Gastroesophageal sphincter (tissue), 4 donors: ENCODE measurements at regions not wholly inside any gene's neighbourhood (a gene's known extent, or its start where the extent isn't known, plus 50 kb on each side); places are given as distances from the start of the nearest gene placed in this dataset.

Source experiments
- ATAC-seq: fragments of 150-250 bp; one replicate; pipeline ENCODE4 v1.9.1; 2016; ENCODE audit warnings: mild to moderate bottlenecking, moderate library complexity
- H3K27ac ChIP-seq, 4 donors: fragments of 200-600 bp; sonication (generic) in 3 of 4; 1 replicate in 3 of 4; 2 replicates in 1 of 4; pipeline ENCODE4 v1.5.1; 2016 to 2019
- H3K27me3 ChIP-seq: fragments of 200-600 bp; sonication (generic); one replicate; pipeline ENCODE4 v1.5.1; 2019
- H3K36me3 ChIP-seq, 2 donors: fragments of 200-600 bp; sonication (generic); one replicate each; pipeline ENCODE4 v1.5.1; 2019; ENCODE audit warnings: control low read depth in 1 of 2
- H3K4me1 ChIP-seq, 3 donors: fragments of 200-600 bp; sonication (generic); 1 replicate in 2 of 3; 2 replicates in 1 of 3; pipeline ENCODE4 v1.5.1; 2016 to 2019; ENCODE audit warnings: control low read depth in 2 of 3
- H3K4me3 ChIP-seq, 2 donors: fragments of 200-600 bp; sonication (generic); one replicate each; pipeline ENCODE4 v1.5.1; 2019; ENCODE audit warnings: mild to moderate bottlenecking in 1 of 2, moderate library complexity in 1 of 2
- H3K9me3 ChIP-seq, 3 donors: fragments of 200-600 bp; sonication (generic); one replicate each; pipeline ENCODE4 v1.5.1; 2017 to 2019; ENCODE audit warnings: control low read depth in 2 of 3
- EP300 ChIP-seq: sonication (generic); formaldehyde crosslinking; IDR thresholded peaks from one replicate; pipeline ENCODE4 v1.6.1; 2017; ENCODE audit warnings: antibody characterized with exemption, mild to moderate bottlenecking
- POLR2A ChIP-seq, 2 donors: fragments of 450-650 bp; IDR thresholded peaks; one replicate each; pipeline ENCODE4 v1.6.1; 2017; ENCODE audit warnings: antibody characterized with exemption in 2 of 2, mild to moderate bottlenecking in 2 of 2, moderate library complexity in 1 of 2
- POLR2AphosphoS5 ChIP-seq: sonication (generic); formaldehyde crosslinking; IDR thresholded peaks from one replicate; pipeline ENCODE4 v1.6.1; 2017; ENCODE audit warnings: antibody characterized with exemption
- WGBS, 2 donors: methylation state at CpG; one replicate each; pipeline ENCODE4 v1.1.5; 2018; ENCODE audit warnings: low coverage in 1 of 2; 5-methylcytosine and 5-hydroxymethylcytosine counted together
- TF ChIP-seq, protein P1 (sequence below), 4 experiments: fragments of 200-600 bp in 2 of 4; fragments of 450-650 bp in 2 of 4; sonication (generic) in 1 of 4; IDR thresholded peaks; one replicate each; pipeline ENCODE4 v1.5.1; 2017 to 2019; ENCODE audit warnings: antibody characterized with exemption in 4 of 4, mild to moderate bottlenecking in 2 of 4, moderate library complexity in 2 of 4

DNA sequence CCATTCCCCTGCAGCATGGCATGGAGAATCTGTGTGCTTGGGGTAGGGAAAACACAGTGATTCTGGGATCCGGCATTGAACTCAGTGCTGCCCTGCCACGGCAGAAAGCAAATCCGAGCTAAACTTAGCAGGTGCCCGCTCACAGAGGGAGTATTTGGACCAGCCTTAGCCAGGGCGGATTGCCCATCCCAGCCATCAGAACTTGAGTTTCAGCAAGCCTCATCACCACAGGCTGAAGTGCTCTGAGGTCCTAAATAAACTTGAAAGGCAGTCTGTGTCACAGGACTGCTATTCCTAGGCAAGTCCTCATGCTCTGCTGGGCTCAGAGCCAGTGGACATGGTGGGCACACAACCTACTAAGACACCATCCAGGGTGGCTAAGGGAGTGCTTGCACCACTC, 86.2 kb upstream of the YPEL5 start:
- TF ChIP-seq EP300: no peak
- TF ChIP-seq POLR2A (IDR thresholded peaks at IDR 0.05): no peak
- TF ChIP-seq, protein P1, sequence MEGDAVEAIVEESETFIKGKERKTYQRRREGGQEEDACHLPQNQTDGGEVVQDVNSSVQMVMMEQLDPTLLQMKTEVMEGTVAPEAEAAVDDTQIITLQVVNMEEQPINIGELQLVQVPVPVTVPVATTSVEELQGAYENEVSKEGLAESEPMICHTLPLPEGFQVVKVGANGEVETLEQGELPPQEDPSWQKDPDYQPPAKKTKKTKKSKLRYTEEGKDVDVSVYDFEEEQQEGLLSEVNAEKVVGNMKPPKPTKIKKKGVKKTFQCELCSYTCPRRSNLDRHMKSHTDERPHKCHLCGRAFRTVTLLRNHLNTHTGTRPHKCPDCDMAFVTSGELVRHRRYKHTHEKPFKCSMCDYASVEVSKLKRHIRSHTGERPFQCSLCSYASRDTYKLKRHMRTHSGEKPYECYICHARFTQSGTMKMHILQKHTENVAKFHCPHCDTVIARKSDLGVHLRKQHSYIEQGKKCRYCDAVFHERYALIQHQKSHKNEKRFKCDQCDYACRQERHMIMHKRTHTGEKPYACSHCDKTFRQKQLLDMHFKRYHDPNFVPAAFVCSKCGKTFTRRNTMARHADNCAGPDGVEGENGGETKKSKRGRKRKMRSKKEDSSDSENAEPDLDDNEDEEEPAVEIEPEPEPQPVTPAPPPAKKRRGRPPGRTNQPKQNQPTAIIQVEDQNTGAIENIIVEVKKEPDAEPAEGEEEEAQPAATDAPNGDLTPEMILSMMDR (IDR thresholded peaks at IDR 0.05): no peak
- TF ChIP-seq POLR2AphosphoS5: no peak
- WGBS, 2 donors: 73% methylated on average over 2 of the region's 5 CpGs; no CpG with 5 or more reads in 1 of the 2 donors
- no peak for ATAC-seq

DNA sequence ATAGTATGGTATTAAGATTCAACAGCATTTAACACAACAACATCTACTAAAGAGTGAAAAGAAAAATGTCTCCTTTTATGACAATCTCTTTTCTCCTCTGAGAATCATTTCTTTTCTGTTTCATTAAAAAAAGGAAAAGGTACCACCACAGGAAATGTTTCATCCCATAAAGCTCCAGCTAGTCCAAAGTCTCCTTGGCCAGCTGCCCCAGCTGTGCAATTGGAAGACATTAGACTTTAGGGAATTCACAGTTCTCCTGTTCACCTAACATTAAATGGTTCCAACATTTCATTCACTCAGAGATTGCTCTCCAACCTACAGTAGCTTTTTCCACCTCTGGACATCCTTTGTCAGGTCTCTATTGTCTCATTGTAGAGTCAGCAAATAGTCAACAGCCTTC, 78.7 kb upstream of the YPEL5 start:
- Histone ChIP-seq H3K4me3 (no peak overlapping the region), H3K9me3 (peaks cover 0 to 18% (median 0%) of the 10 kb centered on the region in 3 donors), H3K27ac (no peak overlapping the region), H3K4me1 (no peaks in the 10 kb centered on the region), H3K27me3 (peaks cover 30% of the 10 kb centered on the region), H3K36me3 (no peaks in the 10 kb centered on the region)
- no peak for ATAC-seq
- TF ChIP-seq EP300 (no peak), POLR2A (IDR thresholded peaks at IDR 0.05) (no peak), POLR2AphosphoS5 (no peak)
- TF ChIP-seq, protein P1 (IDR thresholded peaks at IDR 0.05): no peak

More for the DNA sequence above, 86.2 kb upstream of the YPEL5 start:
- no peak overlapping the region for H3K27ac ChIP-seq
- H3K9me3 ChIP-seq: peaks cover 0 to 23% (median 0%) of the 10 kb centered on the region in 3 donors
- peaks cover 24% of the 10 kb centered on the region for H3K27me3 ChIP-seq
- no peaks in the 10 kb centered on the region for H3K36me3 ChIP-seq
- no peaks in the 10 kb centered on the region for H3K4me1 ChIP-seq
- H3K4me3 ChIP-seq: no peak overlapping the region

DNA sequence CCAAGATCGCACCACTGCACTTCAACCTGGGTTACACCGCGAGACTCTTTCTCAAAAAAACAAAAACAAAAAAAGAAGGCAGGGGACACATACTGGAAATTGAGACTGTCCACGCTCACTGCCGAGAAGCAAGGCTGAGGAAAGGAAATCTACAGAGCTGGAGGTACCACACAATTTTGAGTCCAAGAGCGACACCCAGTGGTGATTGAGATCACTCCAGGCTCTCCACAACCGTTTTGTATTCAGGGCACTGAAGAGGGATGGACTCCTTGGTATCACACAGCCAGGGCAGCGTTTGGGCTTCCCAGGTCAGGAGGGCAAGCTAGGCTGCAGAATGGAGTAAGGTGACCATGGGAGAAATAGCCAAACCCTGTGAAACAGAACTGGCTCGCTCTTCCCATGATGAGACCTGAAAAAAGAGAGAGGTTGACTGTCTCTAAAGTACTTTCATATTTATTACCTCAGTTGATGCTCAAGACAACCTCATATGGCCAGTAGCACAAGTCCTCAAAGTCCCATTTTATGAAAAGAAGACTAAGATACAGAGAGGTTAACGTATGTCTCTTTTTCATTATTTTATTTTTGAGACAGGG, 74.5 kb upstream of the YPEL5 start:
- peak; percentile 65 for ATAC-seq
- Histone ChIP-seq H3K4me3 (no peak overlapping the region), H3K27ac (no peak overlapping the region), H3K4me1 (no peaks in the 10 kb centered on the region), H3K9me3 (no peaks in the 10 kb centered on the region), H3K27me3 (peaks cover 58% of the 10 kb centered on the region), H3K36me3 (no peaks in the 10 kb centered on the region)
- TF ChIP-seq POLR2A (IDR thresholded peaks at IDR 0.05) (no peak), POLR2AphosphoS5 (no peak), EP300 (no peak)
- TF ChIP-seq, protein P1 (IDR thresholded peaks at IDR 0.05): peak; percentile 15 to 66 (median 44)
- WGBS, 2 donors: 19 to 21% methylated on average over 6 to 10 of the region's 10 CpGs

DNA sequence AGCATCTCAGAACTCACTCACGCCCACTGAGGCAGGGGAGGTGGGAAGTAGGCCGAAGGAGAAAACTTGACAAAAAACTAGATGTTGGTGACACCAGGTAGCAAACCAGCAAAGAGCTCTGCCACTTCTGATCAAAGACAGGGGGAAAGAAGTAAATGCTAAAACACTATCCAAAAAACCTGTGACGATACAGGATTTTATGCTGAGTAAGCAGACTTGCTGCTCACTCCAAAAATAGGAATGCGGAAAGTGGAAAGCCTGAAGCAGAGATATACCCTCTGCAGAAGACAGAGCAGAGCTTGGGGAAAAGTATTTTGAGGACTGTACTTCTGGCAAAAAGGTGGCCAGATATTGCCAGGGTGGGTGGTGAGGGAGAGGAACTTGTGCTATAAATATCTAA, 73.3 kb upstream of the YPEL5 start:
- 54 to 61% methylated on average over 2 to 3 of the region's 4 CpGs for WGBS, 2 donors
- Histone ChIP-seq H3K27ac (no peak overlapping the region), H3K4me1 (no peaks in the 10 kb centered on the region), H3K4me3 (no peak overlapping the region), H3K27me3 (peaks cover 64% of the 10 kb centered on the region), H3K9me3 (no peaks in the 10 kb centered on the region), H3K36me3 (no peaks in the 10 kb centered on the region)
- no peak for ATAC-seq
- TF ChIP-seq, protein P1 (IDR thresholded peaks at IDR 0.05): no peak
- TF ChIP-seq EP300 (no peak), POLR2AphosphoS5 (no peak), POLR2A (IDR thresholded peaks at IDR 0.05) (no peak)

DNA sequence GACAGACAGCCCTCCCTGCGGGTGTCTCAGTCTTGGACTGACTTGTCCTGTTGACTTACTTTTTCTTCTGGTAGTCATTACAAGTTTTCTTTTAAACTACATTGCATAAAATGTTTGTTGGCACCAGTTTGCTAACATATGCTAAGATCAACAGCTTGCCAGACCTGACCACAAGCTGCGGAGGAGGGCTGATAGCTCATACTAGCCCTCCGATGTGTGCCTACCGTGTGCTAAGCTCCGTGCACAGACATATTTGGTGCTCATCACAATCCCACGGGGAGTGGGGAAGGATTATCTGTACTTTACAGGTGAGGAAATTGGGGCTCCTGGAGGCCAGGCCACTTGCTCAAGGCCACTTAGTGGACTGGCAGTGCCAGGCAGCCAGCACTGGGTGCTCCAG, 72.8 kb upstream of the YPEL5 start:
- peaks cover 65% of the 10 kb centered on the region for H3K27me3 ChIP-seq

More for the DNA sequence above, 72.8 kb upstream of the YPEL5 start:
- TF ChIP-seq POLR2A (IDR thresholded peaks at IDR 0.05): no peak
- TF ChIP-seq, protein P1 (IDR thresholded peaks at IDR 0.05): no peak
- no peak for TF ChIP-seq EP300
- no peak for TF ChIP-seq POLR2AphosphoS5
- no peaks in the 10 kb centered on the region for H3K36me3 ChIP-seq
- H3K27ac ChIP-seq: no peak overlapping the region
- H3K4me1 ChIP-seq: no peaks in the 10 kb centered on the region
- H3K9me3 ChIP-seq: no peaks in the 10 kb centered on the region
- no peak for ATAC-seq
- H3K4me3 ChIP-seq: no peak overlapping the region
- WGBS, 2 donors: 78 to 79% methylated on average over 1 to 5 of the region's 6 CpGs
